Suprapubic skin (tissue), 4 donors: ENCODE measurements at regions not wholly inside any gene's neighbourhood (a gene's known extent, or its start where the extent isn't known, plus 50 kb on each side); places are given as distances from the start of the nearest gene placed in this dataset.

ENCODE experiments used
- CTCF ChIP-seq, 2 donors: fragments of 200-600 bp in 1 of 2; fragments of 450-650 bp in 1 of 2; sonication (generic) in 1 of 2; IDR thresholded peaks; one replicate each; pipeline ENCODE4 v1.5.1; 2016 to 2019; ENCODE audit warnings: antibody characterized with exemption in 2 of 2, mild to moderate bottlenecking in 1 of 2, moderate library complexity in 1 of 2
- EP300 ChIP-seq: sonication (generic); formaldehyde crosslinking; IDR thresholded peaks from one replicate; pipeline ENCODE4 v1.6.1; 2017; ENCODE audit warnings: antibody characterized with exemption
- POLR2A ChIP-seq, 2 donors: fragments of 450-650 bp; IDR thresholded peaks; one replicate each; pipeline ENCODE4 v1.6.1; 2017; ENCODE audit warnings: antibody characterized with exemption in 2 of 2, mild to moderate bottlenecking in 2 of 2, moderate library complexity in 2 of 2
- POLR2AphosphoS5 ChIP-seq, 3 donors: sonication (generic); formaldehyde crosslinking; IDR thresholded peaks; one replicate each; pipeline ENCODE4 v1.6.1; 2017; ENCODE audit warnings: antibody characterized with exemption in 3 of 3

GRCh38 chr13:68551701-68552522 is 1321.8 kb upstream of the PCDH9 start:
- no peak for TF ChIP-seq CTCF (IDR thresholded peaks at IDR 0.05)
- no peak for TF ChIP-seq EP300
- no peak for TF ChIP-seq POLR2A (IDR thresholded peaks at IDR 0.05)
- no peak for TF ChIP-seq POLR2AphosphoS5 (IDR thresholded peaks at IDR 0.05)
